ENCODE measurements at regions not wholly inside any gene's neighbourhood (a gene's known extent, or its start where the extent isn't known, plus 50 kb on each side); places are given as distances from the start of the nearest gene placed in this dataset.

GRCh38 chr4:143762511-143762910 lies 62.0 kb upstream of the FREM3 start:
- H3K27me3 ChIP-seq (ENCODE audit: control insufficient read depth, extremely low read depth, insufficient read depth, low read length) = no peaks in the 10 kb centered on the region
- no peaks in the 10 kb centered on the region for H3K9me1 ChIP-seq (ENCODE audit: control insufficient read depth, extremely low read depth, insufficient read depth, low read length)
- H3K27ac ChIP-seq (ENCODE audit: control insufficient read depth, insufficient read depth, low read length) = no peak overlapping the region
- no peak overlapping the region for H2AFZ ChIP-seq (ENCODE audit: control insufficient read depth, low read length)
- no peak for FAIRE-seq
- H4K20me1 ChIP-seq (ENCODE audit: control insufficient read depth, extremely low read depth, insufficient read depth, low read length) = no peaks in the 10 kb centered on the region
- no peaks in the 10 kb centered on the region for H3K36me3 ChIP-seq (ENCODE audit: control insufficient read depth in 2 of 2, extremely low read depth in 1 of 2, insufficient read depth in 2 of 2, low read length in 2 of 2)
- no peak overlapping the region for H3K4me3 ChIP-seq (ENCODE audit: control insufficient read depth in 2 of 3, extremely low read depth in 1 of 3, insufficient read depth in 2 of 3, low read depth in 1 of 3, low read length in 3 of 3)
- no peak overlapping the region for H3K4me2 ChIP-seq (ENCODE audit: control insufficient read depth, extremely low read depth, insufficient read depth, low read depth, low read length)
- no peak for DNase-seq (ENCODE audit: low read depth, low spot score)
- H3K4me1 ChIP-seq (ENCODE audit: control insufficient read depth, extremely low read depth, insufficient read depth, low read length) = no peaks in the 10 kb centered on the region
- no peak for TF ChIP-seq CTCF (optimal IDR thresholded peaks at IDR 0.05 in 1 of 3, IDR thresholded peaks at IDR 0.05 in 1 of 3, conservative IDR thresholded peaks at IDR 0.05 in 1 of 3; ENCODE audit: extremely low read depth in 1 of 3, insufficient read depth in 2 of 3, low read length in 3 of 3)
- TF ChIP-seq EZH2 (IDR thresholded peaks at IDR 0.05; ENCODE audit: low read length) = no peak
- H3K9ac ChIP-seq (ENCODE audit: control insufficient read depth, extremely low read depth, insufficient read depth, low read length) = no peak overlapping the region
- H3K79me2 ChIP-seq (ENCODE audit: control insufficient read depth, insufficient read depth, low read length) = no peaks in the 10 kb centered on the region
- dilution Hi-C loops (cut with MboI; ENCODE audit: extremely low pct_ligation_motif_present, low sequenced_read_pairs) = no loop called here
- H3K9me3 ChIP-seq (ENCODE audit: control insufficient read depth, low read depth, low read length) = no peaks in the 10 kb centered on the region

All from keratinocyte (primary cell).